NT2/D1 (cell line): ENCODE measurements at regions not wholly inside any gene's neighbourhood (a gene's known extent, or its start where the extent isn't known, plus 50 kb on each side); places are given as distances from the start of the nearest gene placed in this dataset.
"Not testable (repeated sequence)": the region's sequence is repeated elsewhere in the genome, so short reads cannot be mapped to it uniquely, and the experiment has no call there.

ENCODE experiments used
- DNase-seq: peaks from one replicate; pipeline ENCODE4 v3.0.0-alpha.2; 2011; ENCODE audit warnings: low read depth, low spot score
- H3K27me3 ChIP-seq: 2 replicates; pipeline ENCODE4 v1.6.0; 2011; ENCODE audit warnings: mild to moderate bottlenecking; ENCODE audit not compliant: insufficient read length, insufficient read depth
- H3K36me3 ChIP-seq: 2 replicates; pipeline ENCODE4 v1.6.1; 2011; ENCODE audit warnings: mild to moderate bottlenecking, low read length, mixed read lengths; ENCODE audit not compliant: insufficient read depth, insufficient read length
- H3K4me1 ChIP-seq: 2 replicates; pipeline ENCODE4 v1.5.1; 2011; ENCODE audit not compliant: insufficient read depth, insufficient read length
- H3K4me3 ChIP-seq: 2 replicates; pipeline ENCODE4 v1.5.1; 2011; ENCODE audit warnings: low read depth; ENCODE audit not compliant: insufficient read length
- H3K9ac ChIP-seq: 2 replicates; pipeline ENCODE4 v1.6.0; 2011; ENCODE audit warnings: low read depth; ENCODE audit not compliant: insufficient read length
- H3K9me3 ChIP-seq: 2 replicates; pipeline ENCODE4 v1.5.1; 2011; ENCODE audit warnings: mild to moderate bottlenecking, low read length; ENCODE audit not compliant: insufficient read depth
- SUZ12 ChIP-seq: IDR thresholded peaks from 2 replicates; pipeline ENCODE4 v1.6.1; 2011; ENCODE audit not compliant: insufficient read length, insufficient read depth; ENCODE audit errors: extremely low read depth
- YY1 ChIP-seq: IDR thresholded peaks from 2 replicates; pipeline ENCODE4 v1.6.1; 2011; ENCODE audit not compliant: insufficient read length, insufficient read depth
- ZNF274 ChIP-seq: IDR thresholded peaks from 2 replicates; pipeline ENCODE4 v1.6.1; 2011; ENCODE audit warnings: mild to moderate bottlenecking, low read depth, low read length

GRCh38 chr11:38784164-38784563 lies 2186.1 kb upstream of the RAG2 start:
- Histone ChIP-seq H3K36me3 (no peaks in the 10 kb centered on the region), H3K9ac (no peak overlapping the region), H3K27me3 (no peaks in the 10 kb centered on the region), H3K4me1 (no peaks in the 10 kb centered on the region), H3K9me3 (no peaks in the 10 kb centered on the region; the same call in 1 of the 2 replicates), H3K4me3 (no peak overlapping the region)
- no peak for DNase-seq
- no peak for TF ChIP-seq SUZ12
- TF ChIP-seq YY1, result no peak
- TF ChIP-seq ZNF274, result no peak

DNA sequence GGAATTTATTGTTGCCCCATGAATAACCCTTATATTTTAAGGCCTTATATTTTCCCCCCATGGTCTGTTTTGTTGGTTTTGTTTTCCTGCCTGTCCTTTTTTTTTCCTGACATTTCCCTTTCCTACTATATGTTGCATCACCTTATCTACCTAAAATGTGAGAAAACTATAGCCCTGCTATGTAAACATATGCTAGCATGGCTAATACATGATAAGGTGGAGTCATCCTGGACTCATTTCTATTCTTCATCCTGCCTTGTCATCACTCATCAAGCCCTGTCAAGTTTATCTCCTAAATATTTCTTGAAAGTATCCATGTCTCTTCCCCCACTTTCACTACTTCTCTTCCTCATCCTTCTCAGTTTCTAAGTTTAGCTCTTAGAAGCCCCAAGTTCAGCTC lies 2168.8 kb upstream of the RAG2 start:
- H3K36me3 ChIP-seq, result no peaks in the 10 kb centered on the region
- TF ChIP-seq YY1, result no peak
- no peak for TF ChIP-seq SUZ12
- no peak for TF ChIP-seq ZNF274
- no peak for DNase-seq
- H3K4me1 ChIP-seq, result no peaks in the 10 kb centered on the region
- H3K27me3 ChIP-seq, result no peaks in the 10 kb centered on the region
- H3K4me3 ChIP-seq, result no peak overlapping the region
- no peak overlapping the region for H3K9ac ChIP-seq
- no peaks in the 10 kb centered on the region for H3K9me3 ChIP-seq

DNA sequence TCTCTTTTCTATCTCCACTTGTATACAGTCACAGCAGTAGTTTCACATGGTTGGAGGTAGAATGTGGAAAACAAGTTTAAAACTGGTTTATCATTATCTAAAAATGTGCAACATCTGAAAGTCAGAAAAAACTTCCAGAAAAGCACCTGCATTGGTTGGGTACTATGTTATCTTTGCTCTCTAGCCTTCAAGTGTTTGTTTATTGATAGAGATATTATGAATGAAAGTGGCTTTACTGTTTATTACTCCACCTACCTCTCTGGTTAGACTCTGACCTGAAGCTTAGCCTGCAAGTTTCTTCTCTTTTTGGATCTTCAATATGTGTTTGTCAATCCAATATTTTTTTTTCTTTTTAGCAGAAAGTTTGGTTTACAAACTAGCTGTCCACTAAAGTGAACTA lies 2161.4 kb upstream of the RAG2 start:
- Histone ChIP-seq H3K27me3 (no peaks in the 10 kb centered on the region), H3K4me1 (no peaks in the 10 kb centered on the region), H3K9ac (no peak overlapping the region), H3K4me3 (no peak overlapping the region), H3K36me3 (no peaks in the 10 kb centered on the region), H3K9me3 (no peaks in the 10 kb centered on the region)
- TF ChIP-seq YY1, result no peak
- TF ChIP-seq ZNF274, result no peak
- TF ChIP-seq SUZ12, result no peak
- DNase-seq, result no peak

- Histone ChIP-seq H3K4me1 (no peaks in the 10 kb centered on the region), H3K27me3 (no peaks in the 10 kb centered on the region), H3K4me3 (no peak overlapping the region), H3K36me3 (no peaks in the 10 kb centered on the region), H3K9me3 (no peaks in the 10 kb centered on the region), H3K9ac (no peak overlapping the region)
- no peak for TF ChIP-seq ZNF274
- TF ChIP-seq SUZ12, result no peak
- TF ChIP-seq YY1, result no peak
- DNase-seq, result no peak
Measured at GRCh38 chr11:38756537-38756936, 2158.5 kb upstream of the RAG2 start.

DNA sequence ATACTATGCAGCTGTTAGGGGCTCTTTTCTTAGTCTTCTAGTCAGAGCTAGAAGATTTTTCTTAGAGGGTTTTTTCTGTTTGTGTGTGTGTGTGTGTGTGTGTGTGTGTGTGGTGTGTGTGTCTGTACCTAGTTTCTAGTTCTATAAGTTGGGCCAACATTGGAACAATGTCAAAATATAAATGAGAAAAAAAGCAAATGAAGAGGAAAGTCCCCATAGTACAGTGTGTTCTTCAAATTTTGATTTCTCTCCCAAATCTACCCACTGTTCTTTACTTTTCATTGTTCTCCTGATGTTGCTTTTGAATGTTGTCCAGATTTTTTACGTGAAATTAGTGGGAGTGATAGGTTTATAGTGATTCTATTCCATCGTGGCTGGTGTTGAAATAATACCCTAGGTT lies 2153.4 kb upstream of the RAG2 start:
- no peak for DNase-seq
- H3K9ac ChIP-seq, result no peak overlapping the region
- H3K27me3 ChIP-seq, result no peaks in the 10 kb centered on the region
- TF ChIP-seq YY1 (no peak), ZNF274 (no peak), SUZ12 (no peak)
- peaks cover 8% of the 10 kb centered on the region for H3K9me3 ChIP-seq
- no peaks in the 10 kb centered on the region for H3K36me3 ChIP-seq
- H3K4me3 ChIP-seq, result no peak overlapping the region
- no peaks in the 10 kb centered on the region for H3K4me1 ChIP-seq

- H3K9me3 ChIP-seq, H3K9ac ChIP-seq, H3K4me1 ChIP-seq, H3K4me3 ChIP-seq, DNase-seq, H3K27me3 ChIP-seq, H3K36me3 ChIP-seq: not testable (repeated sequence)
Measured at GRCh38 chr11:38746516-38746915, 2148.5 kb upstream of the RAG2 start.

- H3K9ac ChIP-seq, result no peak overlapping the region
- DNase-seq, result no peak
- TF ChIP-seq YY1, result no peak
- TF ChIP-seq ZNF274, result no peak
- TF ChIP-seq SUZ12, result no peak
- no peaks in the 10 kb centered on the region for H3K4me1 ChIP-seq
- H3K27me3 ChIP-seq, result no peaks in the 10 kb centered on the region
- H3K9me3 ChIP-seq, result 0 out of 2 replicates have a peak, but pooled peaks cover 1% of the 10 kb centered on the region
- no peaks in the 10 kb centered on the region for H3K36me3 ChIP-seq
- H3K4me3 ChIP-seq, result no peak overlapping the region
Measured at GRCh38 chr11:38723361-38723760, 2125.3 kb upstream of the RAG2 start.

GRCh38 chr11:38721586-38722315 lies 2123.7 kb upstream of the RAG2 start:
- DNase-seq, result no peak

More at GRCh38 chr11:38721586-38722315, 2123.7 kb upstream of the RAG2 start:
- H3K27me3 ChIP-seq, result no peaks in the 10 kb centered on the region
- H3K36me3 ChIP-seq, result no peaks in the 10 kb centered on the region
- H3K4me1 ChIP-seq, result no peaks in the 10 kb centered on the region
- H3K9me3 ChIP-seq, result 0 out of 2 replicates have a peak, but pooled peaks cover 6% of the 10 kb centered on the region
- H3K9ac ChIP-seq, result no peak overlapping the region
- TF ChIP-seq SUZ12 (no peak), ZNF274 (no peak), YY1 (no peak)
- no peak overlapping the region for H3K4me3 ChIP-seq
